Skeletal muscle cell (primary cell): ENCODE measurements at regions not wholly inside any gene's neighbourhood (a gene's known extent, or its start where the extent isn't known, plus 50 kb on each side); places are given as distances from the start of the nearest gene placed in this dataset.

Experiments used
- DNase-seq: peaks from one replicate; pipeline ENCODE4 v3.0.0-alpha.2; 2010; ENCODE audit warnings: low read depth
- H3K4me3 ChIP-seq: 2 replicates; pipeline ENCODE4 v1.5.1; 2011; ENCODE audit warnings: low read depth, mild to moderate bottlenecking, control low read depth, low read length, moderate library complexity

DNA sequence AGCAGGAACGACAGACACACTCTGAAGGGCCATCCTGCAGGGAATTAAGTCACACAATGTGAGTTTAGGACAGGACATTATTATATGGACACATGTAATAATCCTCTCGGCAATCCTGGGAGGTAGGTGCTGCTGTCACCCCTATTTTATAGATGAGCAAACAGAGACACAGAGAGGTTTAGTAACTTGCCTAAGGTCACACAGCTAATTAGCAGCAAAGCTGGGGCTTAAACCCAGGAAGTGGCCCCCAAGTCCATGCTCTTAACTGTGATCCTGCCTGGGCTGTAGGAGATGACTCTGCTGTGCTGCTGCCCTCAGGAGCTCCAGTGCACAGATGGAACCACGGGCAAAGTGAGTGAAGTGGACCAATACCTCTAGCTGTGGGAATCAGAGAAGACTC lies 660.0 kb downstream of the PTPRU start:
- no peak overlapping the region for H3K4me3 ChIP-seq
- DNase-seq: no peak

DNA sequence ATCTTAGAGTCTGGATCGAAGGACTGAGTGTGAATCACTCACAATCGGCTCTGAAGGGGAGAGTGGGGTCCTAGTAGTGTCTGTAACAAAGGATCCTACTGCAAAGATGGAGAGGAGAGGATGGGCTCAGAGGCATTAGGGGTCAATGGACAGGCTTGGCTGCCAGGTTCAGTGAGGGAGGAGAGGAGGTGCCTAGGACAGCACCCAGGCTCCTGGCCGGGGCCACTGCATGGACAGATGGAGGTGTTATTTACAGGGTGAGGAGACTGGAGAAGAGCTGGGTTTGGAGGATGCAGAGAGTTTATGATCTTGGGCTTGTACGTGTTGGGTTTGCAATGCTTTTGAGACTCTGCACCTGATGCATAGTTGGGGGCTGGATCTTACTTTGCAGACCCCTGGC lies 658.9 kb downstream of the PTPRU start:
- H3K4me3 ChIP-seq: no peak overlapping the region
- no peak for DNase-seq

GRCh38 chr1:29894311-29894710 lies 658.0 kb downstream of the PTPRU start:
- no peak overlapping the region for H3K4me3 ChIP-seq

GRCh38 chr1:29893806-29894205 lies 657.5 kb downstream of the PTPRU start:
- H3K4me3 ChIP-seq: no peak overlapping the region
- no peak for DNase-seq

More at GRCh38 chr1:29894311-29894710, 658.0 kb downstream of the PTPRU start:
- DNase-seq: no peak

DNA sequence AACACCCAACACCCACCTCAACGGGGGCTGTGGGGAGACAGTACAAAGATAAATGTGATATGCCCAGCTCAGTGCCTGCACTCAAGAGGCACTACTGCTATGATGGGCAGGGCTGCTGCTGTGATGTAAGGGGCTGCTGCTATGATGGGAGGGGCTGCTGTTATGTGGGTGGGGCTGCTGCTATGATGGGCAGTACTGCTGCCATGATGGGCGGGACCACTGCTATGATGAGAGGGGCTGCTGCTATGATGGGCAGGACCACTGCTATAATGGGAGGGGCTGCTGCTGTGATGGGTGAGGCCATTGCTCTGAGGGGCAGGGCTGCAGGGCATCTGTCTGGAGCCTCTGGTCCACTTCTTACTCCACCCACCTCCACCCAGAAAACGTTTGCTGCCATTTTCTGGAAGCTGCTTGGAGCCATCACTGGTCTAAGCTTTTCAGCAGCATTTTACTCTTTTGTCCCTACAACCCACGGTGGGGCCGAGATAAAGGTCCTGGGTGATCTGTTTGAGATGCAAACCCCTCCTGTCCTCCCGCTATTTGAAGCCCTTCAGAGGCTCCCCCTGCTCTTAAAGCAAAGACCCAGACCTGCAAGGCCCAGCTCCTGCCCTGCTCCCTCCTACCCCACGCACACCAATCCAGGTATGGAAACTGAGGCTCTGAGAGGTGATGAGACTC lies 656.9 kb downstream of the PTPRU start:
- H3K4me3 ChIP-seq: no peak overlapping the region
- DNase-seq: no peak

- H3K4me3 ChIP-seq: no peak overlapping the region
- DNase-seq: no peak
Observed at GRCh38 chr1:29892247-29892646, 655.9 kb downstream of the PTPRU start.

- DNase-seq: no peak
- H3K4me3 ChIP-seq: no peak overlapping the region
Observed at GRCh38 chr1:29890201-29890959, 654.1 kb downstream of the PTPRU start.

DNA sequence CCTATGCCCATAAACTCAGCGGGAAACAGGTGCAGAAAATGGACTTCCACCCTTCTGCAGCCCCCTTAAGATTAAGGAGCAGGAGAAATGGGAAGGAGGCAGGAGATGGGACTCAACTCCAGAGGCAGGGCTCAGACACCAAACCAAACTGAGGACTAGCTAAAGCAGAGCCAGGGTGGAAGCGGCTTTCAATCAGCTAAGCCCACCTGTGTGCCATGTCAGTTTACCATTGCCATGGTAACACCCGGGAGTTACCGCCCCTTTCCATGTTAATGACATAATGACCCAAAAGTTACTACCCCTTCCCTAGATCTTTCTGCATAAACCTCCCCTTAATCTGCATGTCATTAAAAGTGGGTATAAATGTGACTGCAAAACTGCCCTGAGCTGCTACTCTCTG lies 653.5 kb downstream of the PTPRU start:
- DNase-seq: no peak
- no peak overlapping the region for H3K4me3 ChIP-seq

- no peak overlapping the region for H3K4me3 ChIP-seq
Observed at GRCh38 chr1:29884740-29885139, 648.4 kb downstream of the PTPRU start.

GRCh38 chr1:29883986-29884385 lies 647.7 kb downstream of the PTPRU start:
- H3K4me3 ChIP-seq: no peak overlapping the region
- no peak for DNase-seq

More at GRCh38 chr1:29884740-29885139, 648.4 kb downstream of the PTPRU start:
- DNase-seq: no peak

DNA sequence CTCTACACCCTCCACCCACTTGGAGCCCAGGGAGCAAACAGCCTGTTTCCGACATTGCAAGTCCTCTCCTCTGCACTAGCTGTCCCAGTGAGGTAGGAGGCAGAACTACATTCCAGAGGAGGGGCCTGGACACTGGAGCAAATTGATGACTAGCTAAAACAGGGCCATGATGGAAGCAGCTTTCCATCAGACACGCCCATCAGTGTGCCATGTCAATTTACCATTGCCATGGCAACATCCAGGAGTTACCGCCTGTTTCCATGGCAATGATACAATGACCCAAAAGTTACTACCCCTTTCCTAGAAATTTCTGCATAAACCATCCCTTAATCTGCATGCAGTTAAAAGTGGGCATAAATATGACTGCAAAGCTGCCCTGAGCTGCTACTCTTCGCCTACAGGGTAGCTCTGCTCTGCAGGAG lies 647.1 kb downstream of the PTPRU start:
- DNase-seq: no peak
- no peak overlapping the region for H3K4me3 ChIP-seq

GRCh38 chr1:29880556-29880955 lies 644.2 kb downstream of the PTPRU start:
- no peak for DNase-seq
- no peak overlapping the region for H3K4me3 ChIP-seq

GRCh38 chr1:29879217-29879616 lies 642.9 kb downstream of the PTPRU start:
- no peak overlapping the region for H3K4me3 ChIP-seq
- DNase-seq: no peak

DNA sequence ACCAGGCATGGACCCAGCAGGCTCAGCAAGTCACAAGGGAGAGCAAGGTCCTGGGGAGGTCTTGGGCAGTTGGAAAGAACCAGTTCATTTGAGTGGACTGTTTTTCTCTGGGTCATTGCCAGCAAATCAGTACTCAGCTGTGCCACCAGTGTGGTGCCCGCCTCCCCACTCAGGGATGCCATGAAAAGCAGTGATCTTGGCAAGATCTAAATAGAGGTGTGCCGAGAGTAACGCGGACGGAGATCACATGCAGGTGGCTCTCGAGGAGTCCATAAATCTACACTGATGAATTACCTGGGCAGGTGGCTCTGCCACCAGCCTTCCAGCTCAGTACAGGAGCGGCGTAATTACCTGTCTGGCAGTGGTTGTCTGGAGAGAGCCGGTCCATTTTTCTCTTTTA lies 642.2 kb downstream of the PTPRU start:
- DNase-seq: no peak
- no peak overlapping the region for H3K4me3 ChIP-seq

- DNase-seq: no peak
- no peak overlapping the region for H3K4me3 ChIP-seq
Observed at GRCh38 chr1:29876902-29877301, 640.6 kb downstream of the PTPRU start.

GRCh38 chr1:29876441-29876840 lies 640.1 kb downstream of the PTPRU start:
- DNase-seq: no peak
- no peak overlapping the region for H3K4me3 ChIP-seq

- H3K4me3 ChIP-seq: no peak overlapping the region
Observed at GRCh38 chr1:29875557-29876028, 639.3 kb downstream of the PTPRU start.

GRCh38 chr1:29870621-29871020 lies 634.3 kb downstream of the PTPRU start:
- DNase-seq: no peak
- no peak overlapping the region for H3K4me3 ChIP-seq

More at GRCh38 chr1:29875557-29876028, 639.3 kb downstream of the PTPRU start:
- DNase-seq: no peak

GRCh38 chr1:29869802-29870201 lies 633.5 kb downstream of the PTPRU start:
- no peak overlapping the region for H3K4me3 ChIP-seq
- DNase-seq: no peak

DNA sequence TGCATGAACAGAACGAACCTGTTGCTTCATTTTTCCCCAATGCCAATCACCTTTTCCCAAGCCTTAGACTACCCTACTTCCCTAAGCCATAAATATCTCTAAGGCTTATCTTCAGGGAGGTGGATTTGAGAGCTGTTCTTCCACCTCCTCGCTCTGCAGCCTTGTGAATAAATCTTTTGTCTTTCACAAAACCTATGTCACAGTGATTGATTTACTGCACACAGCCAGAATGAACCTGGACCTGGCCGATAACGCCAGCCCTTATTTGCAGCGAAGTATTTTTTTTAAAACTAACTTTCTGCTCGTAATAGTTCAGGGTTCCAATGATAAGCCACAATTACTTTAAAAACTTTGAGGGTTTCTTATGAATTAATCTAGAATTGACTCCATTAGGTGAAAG lies 632.6 kb downstream of the PTPRU start:
- no peak overlapping the region for H3K4me3 ChIP-seq
- no peak for DNase-seq

- no peak overlapping the region for H3K4me3 ChIP-seq
- DNase-seq: no peak
Observed at GRCh38 chr1:29868096-29868495, 631.8 kb downstream of the PTPRU start.
